ENCODE measurements at regions not wholly inside any gene's neighbourhood (a gene's known extent, or its start where the extent isn't known, plus 50 kb on each side); places are given as distances from the start of the nearest gene placed in this dataset.
A peak's percentile ranks its signal among the peaks of the same experiment; 100 is the strongest.
"Not testable (repeated sequence)": the region's sequence is repeated elsewhere in the genome, so short reads cannot be mapped to it uniquely, and the experiment has no call there.

DNA sequence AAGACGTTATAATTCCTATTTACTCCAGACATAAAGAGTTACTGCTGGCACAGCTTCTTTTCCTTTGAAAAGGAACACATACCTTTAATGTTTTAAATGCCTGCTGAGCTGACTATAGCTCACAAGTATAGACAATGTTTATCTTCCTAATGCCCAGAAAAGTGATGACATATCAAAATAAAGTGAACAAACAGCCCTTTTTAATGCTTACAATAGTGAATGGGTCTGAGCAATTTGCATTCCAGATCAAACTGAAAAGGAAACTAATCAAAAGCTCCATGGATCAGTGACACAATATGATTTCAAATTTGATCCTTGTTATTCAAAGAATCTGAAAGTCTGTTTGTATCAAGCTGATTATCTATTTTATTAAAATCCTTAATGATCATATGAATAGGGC lies 233.6 kb upstream of the SEMA3E start:
- no peak for DNase-seq (ENCODE audit: low spot score)

DNA sequence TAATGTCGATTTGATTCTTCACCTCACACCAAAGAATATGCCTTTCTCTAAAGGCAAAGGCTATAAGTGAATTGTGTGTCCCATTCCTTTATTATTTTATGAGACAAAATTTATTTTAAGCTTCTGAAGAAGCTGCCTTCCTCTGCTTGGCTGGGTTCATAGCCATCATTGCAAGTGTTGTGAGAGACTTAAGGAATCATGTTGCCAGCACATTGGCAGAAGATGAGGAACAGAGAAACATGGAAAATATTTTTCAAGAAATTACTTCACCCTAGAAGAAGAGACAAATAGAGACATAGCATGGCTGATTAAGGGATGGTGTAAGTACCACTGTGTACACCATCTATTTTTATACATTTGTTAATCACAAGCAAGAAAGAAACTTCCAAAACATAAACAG lies 230.1 kb upstream of the SEMA3E start:
- DNase-seq (ENCODE audit: low spot score) = no peak

GRCh38 chr7:83878614-83879013 lies 229.7 kb upstream of the SEMA3E start:
- DNase-seq (ENCODE audit: low spot score) = no peak

DNA sequence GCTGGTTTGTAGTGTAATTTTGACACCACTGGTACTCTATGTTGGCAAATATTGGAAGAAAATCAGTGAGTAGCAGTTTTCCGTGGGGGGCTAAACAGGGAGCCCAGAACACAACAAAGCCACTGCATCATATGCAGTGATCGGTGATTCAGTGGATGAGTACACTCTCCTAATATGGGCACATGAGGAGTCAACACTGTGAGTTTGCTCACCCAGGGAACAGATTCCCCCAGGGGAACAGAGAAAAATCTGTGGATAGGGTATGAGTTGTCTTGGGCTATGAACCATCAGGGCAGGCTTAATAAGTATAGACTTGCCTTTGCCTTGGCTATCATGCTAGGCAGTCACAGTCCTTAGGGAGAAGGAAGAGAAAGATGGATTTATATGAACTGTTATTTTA lies 227.7 kb upstream of the SEMA3E start:
- peak; percentile 8 for DNase-seq (ENCODE audit: low spot score)

GRCh38 chr7:83873459-83873858 lies 224.5 kb upstream of the SEMA3E start:
- DNase-seq (ENCODE audit: low spot score) = no peak

DNA sequence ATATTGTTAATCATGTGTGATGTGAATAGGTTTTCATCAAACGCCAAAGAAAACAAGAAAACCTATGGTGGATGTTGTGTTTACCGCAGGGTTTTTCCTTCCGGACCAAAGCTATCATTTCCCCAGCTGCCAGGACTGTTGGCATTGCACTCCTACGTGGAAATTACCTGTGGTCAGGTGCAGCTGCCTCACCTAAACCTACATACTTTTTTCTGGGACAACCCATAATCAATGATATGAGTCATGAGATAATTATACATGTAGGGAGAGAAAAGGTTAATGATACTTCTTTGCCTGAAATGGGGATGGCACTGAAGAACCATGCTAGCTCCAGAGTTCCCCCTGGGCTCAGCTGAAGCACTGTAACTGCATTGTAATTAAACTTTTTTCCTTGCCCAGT lies 223.6 kb upstream of the SEMA3E start:
- no peak for DNase-seq (ENCODE audit: low spot score)

GRCh38 chr7:83870515-83870914 lies 221.6 kb upstream of the SEMA3E start:
- DNase-seq (ENCODE audit: low spot score) = no peak

GRCh38 chr7:83866582-83866981 lies 217.6 kb upstream of the SEMA3E start:
- DNase-seq (ENCODE audit: low spot score) = no peak

DNA sequence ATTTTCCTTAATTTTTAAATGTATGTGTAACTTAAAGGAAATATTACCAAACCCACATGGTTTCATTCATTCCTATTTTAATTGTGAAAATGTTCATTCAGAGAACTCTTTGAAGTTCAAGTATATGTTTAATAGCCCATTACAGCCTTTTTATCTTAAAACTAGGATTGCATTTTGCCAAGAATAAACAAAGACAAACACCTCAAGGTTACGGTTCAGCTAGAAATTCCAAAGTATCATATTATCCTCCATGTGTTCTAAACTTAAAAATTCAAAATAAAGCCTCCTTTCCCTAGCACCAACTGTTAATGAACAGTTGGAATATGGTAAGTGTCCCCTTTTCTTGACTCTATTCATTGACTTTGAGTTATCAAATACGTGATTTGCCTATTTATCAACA lies 215.6 kb upstream of the SEMA3E start:
- DNase-seq (ENCODE audit: low spot score) = no peak

DNA sequence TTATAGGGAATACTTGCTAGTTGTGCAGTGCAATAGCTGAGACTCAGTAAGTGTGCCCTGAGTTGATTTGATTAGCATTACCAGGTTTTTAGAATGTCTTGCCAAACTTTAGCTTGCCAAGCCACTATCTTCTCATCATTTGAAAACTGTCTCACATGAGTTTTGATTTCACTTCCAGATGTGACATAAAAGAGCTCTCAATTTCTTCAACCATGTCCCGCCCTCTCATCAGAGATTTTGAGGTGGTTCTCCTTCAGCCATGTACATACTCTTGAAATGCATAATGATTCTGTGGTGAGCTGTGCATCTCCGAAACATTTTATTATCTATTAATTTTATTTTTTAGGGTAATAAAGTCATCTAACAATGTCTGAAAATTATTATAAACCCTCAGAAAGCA lies 215.0 kb upstream of the SEMA3E start:
- DNase-seq (ENCODE audit: low spot score) = no peak

GRCh38 chr7:83861876-83862275 lies 212.9 kb upstream of the SEMA3E start:
- DNase-seq (ENCODE audit: low spot score) = no peak

DNA sequence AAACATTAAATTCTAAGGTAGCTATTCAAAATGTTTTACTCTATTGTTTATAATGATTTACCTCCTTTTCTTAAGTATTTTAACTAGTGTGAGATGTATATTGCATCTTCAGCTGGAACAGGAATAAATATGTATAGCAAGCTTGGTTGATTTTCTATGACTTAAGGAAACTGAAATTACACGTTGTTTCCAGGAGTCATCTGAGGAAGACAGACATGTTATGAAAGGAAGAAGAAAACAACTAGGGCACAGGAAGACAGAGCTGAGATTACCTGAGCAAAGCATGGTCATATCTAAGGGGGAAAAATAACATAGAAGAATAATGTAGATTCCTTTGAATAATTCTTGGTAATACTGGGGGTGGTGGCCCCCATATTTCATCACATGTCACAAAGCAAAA lies 210.9 kb upstream of the SEMA3E start:
- no peak for DNase-seq (ENCODE audit: low spot score)

DNA sequence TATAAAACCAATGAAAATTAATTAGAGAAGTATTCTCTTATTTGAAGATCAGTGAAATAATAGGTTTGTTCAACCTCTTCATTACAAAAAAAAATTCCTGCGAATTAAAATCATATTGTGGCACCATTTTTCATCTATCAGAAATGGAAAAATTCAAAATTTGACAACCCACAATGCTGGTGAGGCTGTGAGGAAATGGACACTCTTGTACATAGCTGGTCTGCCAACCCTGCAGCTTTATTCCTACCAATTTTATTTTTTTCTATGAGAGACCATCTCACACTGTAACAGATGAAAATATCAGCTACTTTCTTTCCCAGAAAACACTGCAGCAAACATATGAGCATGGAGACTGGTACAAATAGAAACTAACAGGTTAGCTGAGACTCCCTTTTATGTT lies 208.8 kb upstream of the SEMA3E start:
- DNase-seq (ENCODE audit: low spot score) = no peak

DNA sequence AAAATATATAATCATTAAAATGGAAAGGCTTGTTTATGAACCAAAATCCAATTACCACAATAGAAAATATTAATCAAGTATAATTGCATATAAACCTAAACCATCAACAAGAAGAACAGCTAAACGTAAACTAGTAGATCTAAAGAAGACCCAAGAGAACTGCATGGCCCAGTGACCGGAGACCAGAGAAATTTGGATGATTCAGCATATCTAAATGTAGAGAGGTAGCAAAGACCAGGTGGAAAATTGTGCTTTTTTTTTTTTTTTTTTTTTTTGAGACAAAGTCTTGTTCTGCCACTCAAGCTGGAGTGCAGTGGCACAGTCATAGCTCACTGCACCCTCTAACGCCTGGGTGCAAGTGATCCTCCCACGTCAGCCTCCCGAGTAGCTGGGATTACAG lies 207.2 kb upstream of the SEMA3E start:
- no peak for DNase-seq (ENCODE audit: low spot score)

GRCh38 chr7:83852136-83852535 lies 203.2 kb upstream of the SEMA3E start:
- peak; percentile 8 for DNase-seq (ENCODE audit: low spot score)

DNA sequence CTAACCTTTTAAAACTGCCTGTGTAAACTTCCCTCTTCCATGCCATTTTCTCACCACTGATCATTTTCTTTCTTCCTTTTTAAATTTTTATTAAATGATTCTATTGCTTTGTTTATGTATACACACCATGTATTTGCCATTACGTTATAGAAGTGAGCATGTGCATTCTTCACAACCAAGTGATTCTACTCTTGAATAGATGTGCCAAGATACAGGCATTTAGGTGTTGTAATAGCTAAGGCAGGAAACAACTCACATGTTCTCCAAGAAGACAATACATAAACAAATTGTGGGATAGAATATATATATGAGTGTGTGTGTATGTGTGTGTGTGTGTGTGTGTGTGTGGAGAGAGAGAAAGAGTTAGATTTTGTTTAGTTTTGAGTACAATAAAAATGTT lies 202.6 kb upstream of the SEMA3E start:
- DNase-seq (ENCODE audit: low spot score) = no peak

DNA sequence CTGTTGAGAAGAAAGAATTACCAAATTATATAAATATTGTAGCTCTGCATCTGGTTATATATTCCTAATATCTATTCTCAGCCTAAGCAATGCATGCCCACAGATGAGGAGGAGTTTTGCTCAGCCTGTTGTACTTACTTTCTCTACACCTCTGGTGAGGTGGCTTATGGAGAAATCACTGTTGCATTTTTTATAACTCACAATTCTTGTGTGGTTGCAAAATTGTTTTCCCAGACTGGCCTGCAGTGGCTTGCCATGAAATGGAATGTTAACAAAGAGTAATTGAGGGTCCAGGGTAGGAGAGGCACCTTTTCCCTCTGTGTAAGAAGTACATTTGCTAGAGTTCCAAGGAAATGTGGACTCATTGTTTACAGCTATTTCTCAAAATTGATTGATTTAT lies 202.0 kb upstream of the SEMA3E start:
- no peak for DNase-seq (ENCODE audit: low spot score)

DNA sequence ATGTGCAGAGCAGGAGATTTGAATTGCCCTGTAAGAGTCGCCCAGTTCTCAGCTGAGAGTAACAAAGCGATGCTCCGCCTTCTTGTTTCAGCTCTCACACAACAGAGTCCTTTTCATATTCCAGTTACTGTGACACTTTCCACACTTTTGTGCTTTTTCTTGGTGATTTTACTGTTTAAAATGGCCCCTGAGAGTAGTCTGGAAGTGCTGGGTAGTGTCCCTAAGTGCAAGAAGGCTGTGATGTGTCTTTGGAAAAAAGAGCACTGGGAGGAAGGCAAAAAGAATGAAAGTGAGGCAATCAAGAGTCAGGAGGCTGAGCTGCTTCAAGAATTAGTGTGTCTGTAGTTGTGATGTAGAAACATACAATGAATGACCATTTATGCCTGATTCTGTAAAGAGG lies 201.2 kb upstream of the SEMA3E start:
- DNase-seq (ENCODE audit: low spot score) = no peak

GRCh38 chr7:83849131-83849530 lies 200.2 kb upstream of the SEMA3E start:
- DNase-seq (ENCODE audit: low spot score) = no peak

DNA sequence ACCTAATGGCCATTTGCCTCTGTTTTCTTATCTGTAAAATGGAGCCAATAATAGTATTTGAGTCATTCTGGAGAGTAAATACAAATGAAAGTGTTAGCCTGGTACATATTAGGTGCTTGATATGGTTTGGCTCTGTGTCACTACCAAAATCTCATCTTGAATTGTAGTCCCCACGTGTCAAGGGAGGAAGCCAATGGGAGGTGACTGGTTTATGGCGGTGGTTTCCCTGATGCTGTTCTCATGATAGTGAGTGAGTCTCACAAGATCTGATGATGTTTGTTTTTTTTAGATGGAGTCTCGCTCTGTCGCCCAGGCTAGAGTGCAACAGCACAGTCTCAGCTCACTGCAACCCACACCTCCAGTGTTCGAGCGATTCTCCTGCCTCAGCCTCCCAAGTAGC lies 194.0 kb upstream of the SEMA3E start:
- no peak for DNase-seq (ENCODE audit: low spot score)

- no peak for DNase-seq (ENCODE audit: low spot score)
Observed at GRCh38 chr7:83837683-83838082, 188.7 kb upstream of the SEMA3E start.

DNA sequence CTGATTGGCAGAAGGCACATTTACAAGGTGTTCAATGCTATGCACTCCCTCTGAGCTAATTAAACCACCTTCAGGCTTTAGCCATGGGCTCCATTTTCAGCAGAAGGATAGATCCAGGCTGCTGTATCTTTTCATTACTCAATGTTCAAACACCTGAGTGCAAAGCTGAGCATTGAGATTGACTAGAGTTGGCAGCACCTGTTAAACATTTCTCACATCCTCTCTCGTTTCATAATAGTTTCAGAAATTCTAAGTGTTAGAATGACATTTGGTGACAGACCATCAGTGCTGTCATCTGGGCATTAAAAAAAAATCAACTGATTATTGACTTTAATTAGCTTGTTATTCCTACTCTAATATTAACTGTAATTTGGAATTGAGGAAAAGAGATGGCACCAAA lies 187.1 kb upstream of the SEMA3E start:
- DNase-seq (ENCODE audit: low spot score) = no peak

DNA sequence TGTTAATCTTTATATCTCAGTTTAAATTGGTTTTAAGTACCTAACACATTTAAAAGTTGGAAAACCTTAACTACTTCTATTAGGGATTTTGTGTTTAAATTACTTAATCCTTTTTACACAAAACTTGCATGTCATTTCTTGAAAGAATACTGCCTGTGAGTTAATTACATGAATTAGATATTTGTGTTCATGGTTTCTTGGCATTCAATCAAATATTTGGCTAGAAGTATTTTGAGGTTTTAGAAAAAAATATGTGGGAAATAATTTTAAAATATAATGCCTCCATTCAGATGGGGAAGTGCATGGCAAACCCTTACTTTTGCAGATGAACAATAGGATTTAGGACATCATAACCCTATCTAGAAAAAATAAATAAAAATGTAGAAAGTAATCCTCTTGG lies 186.5 kb upstream of the SEMA3E start:
- DNase-seq (ENCODE audit: low spot score) = no peak

- not testable (repeated sequence) for DNase-seq (ENCODE audit: low spot score)
Observed at GRCh38 chr7:83833721-83834120, 184.8 kb upstream of the SEMA3E start.

DNA sequence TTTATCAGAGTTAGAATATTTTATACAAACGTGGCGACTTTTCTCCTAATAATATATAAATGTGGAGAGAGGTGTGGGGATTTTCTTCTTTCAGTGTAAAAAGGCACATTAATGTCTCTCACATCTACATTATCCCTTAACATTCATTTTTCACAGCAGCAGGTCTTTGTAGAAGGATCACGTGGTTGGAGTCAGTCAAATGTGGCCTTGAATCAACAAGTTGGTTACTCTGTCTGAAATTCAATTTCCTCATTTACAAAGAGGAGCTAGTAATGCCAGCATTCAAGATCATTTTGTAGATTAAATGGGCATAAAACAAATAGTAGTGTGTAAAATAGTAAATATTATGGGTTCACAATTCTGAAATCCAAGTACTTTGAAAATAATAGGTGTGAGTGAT lies 183.1 kb upstream of the SEMA3E start:
- DNase-seq (ENCODE audit: low spot score) = no peak
